GM21390 (cell line): ENCODE measurements at regions not wholly inside any gene's neighbourhood (a gene's known extent, or its start where the extent isn't known, plus 50 kb on each side); places are given as distances from the start of the nearest gene placed in this dataset.

Experiments
- ATAC-seq: cut with Tn5 transposase; IDR thresholded peaks from one replicate; pipeline ENCODE4 v1.9.1; 2021; ENCODE audit not compliant: unreplicated experiment

- ATAC-seq = no peak
Observed at GRCh38 chr1:221184131-221184794, 305.0 kb downstream of the HLX start.

GRCh38 chr1:221187174-221187573, 307.9 kb downstream of the HLX start:
- ATAC-seq = no peak

- ATAC-seq = no peak
Observed at GRCh38 chr1:221188458-221188857, 309.2 kb downstream of the HLX start.

GRCh38 chr1:221190249-221190648, 311.0 kb downstream of the HLX start:
- no peak for ATAC-seq

- ATAC-seq = no peak
Observed at GRCh38 chr1:221192055-221192454, 312.8 kb downstream of the HLX start.

- ATAC-seq = peak; percentile 60
Observed at GRCh38 chr1:221200464-221200863, 321.2 kb downstream of the HLX start.

- no peak for ATAC-seq
Observed at GRCh38 chr1:221201773-221202172, 322.5 kb downstream of the HLX start.

GRCh38 chr1:221203224-221204054, 324.2 kb downstream of the HLX start:
- ATAC-seq = peak; percentile 67

- ATAC-seq = no peak
Observed at GRCh38 chr1:221204055-221204833, 325.0 kb downstream of the HLX start.

GRCh38 chr1:221206076-221206475, 326.8 kb downstream of the HLX start:
- no peak for ATAC-seq

- no peak for ATAC-seq
Observed at GRCh38 chr1:221212926-221213325, 333.7 kb downstream of the HLX start.

GRCh38 chr1:221217029-221217428, 337.8 kb downstream of the HLX start:
- no peak for ATAC-seq

- ATAC-seq = no peak
Observed at GRCh38 chr1:221223281-221223680, 344.0 kb downstream of the HLX start.

GRCh38 chr1:221227460-221227859, 348.2 kb downstream of the HLX start:
- ATAC-seq = no peak

GRCh38 chr1:221227872-221228337, 348.7 kb downstream of the HLX start:
- no peak for ATAC-seq

- ATAC-seq = no peak
Observed at GRCh38 chr1:221228594-221228993, 349.4 kb downstream of the HLX start.

GRCh38 chr1:221230605-221231004, 351.4 kb downstream of the HLX start:
- no peak for ATAC-seq

- ATAC-seq = no peak
Observed at GRCh38 chr1:221234791-221235190, 355.5 kb downstream of the HLX start.

GRCh38 chr1:221237587-221237986, 358.3 kb downstream of the HLX start:
- no peak for ATAC-seq

GRCh38 chr1:221239181-221239580, 359.9 kb downstream of the HLX start:
- ATAC-seq = no peak

GRCh38 chr1:221239792-221240191, 360.5 kb downstream of the HLX start:
- no peak for ATAC-seq

GRCh38 chr1:221240690-221241089, 361.4 kb downstream of the HLX start:
- no peak for ATAC-seq
